Esophagus mucosa (tissue), 1 donor: ENCODE measurements at regions not wholly inside any gene's neighbourhood (a gene's known extent, or its start where the extent isn't known, plus 50 kb on each side); places are given as distances from the start of the nearest gene placed in this dataset.

Source experiments
- ATAC-seq: fragments of 200-7000 bp; cut with Tn5 transposase; one replicate; pipeline ENCODE4 v1.9.1; 2020
- donor health status: DM: yes; HTN: yes; CAD: no.

DNA sequence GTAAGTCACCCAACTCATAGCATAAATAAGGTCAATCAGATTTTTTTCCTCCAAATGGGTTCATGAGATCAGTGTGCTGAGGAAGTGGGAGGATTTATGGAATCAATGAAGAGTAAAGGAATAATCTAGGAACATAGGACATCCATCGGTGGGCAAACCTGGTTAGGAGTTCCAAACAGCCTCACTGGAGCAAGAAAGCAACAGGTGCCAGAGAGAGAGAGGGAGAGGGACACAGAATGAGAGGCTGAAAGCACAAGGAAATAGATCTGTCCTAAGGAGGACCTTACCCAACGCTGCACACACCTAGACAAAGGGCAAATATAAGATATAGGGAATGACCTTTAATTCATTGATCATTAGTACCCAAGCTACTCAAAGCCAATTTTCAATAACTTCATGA is 119.5 kb upstream of the ANKRD1 start:
- no peak for ATAC-seq

DNA sequence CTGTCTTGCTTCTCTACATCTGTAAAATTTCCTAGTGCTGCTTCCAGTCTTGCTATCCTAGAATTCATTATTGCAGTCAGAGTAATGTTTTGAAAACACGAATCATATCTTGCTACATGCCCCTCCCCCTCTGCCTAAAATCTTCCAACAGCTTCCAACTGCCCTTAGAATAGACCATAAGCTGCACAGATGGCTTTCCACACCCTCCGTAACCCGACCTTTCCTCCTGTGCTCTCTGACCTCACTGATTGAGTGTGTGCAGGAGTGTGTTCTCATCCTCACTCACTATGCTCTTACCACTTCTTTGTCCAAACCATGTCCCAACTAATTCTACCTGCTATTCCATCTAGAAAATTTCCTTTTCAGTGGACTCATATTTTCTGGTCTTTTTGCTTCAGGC is 121.2 kb upstream of the ANKRD1 start:
- no peak for ATAC-seq

DNA sequence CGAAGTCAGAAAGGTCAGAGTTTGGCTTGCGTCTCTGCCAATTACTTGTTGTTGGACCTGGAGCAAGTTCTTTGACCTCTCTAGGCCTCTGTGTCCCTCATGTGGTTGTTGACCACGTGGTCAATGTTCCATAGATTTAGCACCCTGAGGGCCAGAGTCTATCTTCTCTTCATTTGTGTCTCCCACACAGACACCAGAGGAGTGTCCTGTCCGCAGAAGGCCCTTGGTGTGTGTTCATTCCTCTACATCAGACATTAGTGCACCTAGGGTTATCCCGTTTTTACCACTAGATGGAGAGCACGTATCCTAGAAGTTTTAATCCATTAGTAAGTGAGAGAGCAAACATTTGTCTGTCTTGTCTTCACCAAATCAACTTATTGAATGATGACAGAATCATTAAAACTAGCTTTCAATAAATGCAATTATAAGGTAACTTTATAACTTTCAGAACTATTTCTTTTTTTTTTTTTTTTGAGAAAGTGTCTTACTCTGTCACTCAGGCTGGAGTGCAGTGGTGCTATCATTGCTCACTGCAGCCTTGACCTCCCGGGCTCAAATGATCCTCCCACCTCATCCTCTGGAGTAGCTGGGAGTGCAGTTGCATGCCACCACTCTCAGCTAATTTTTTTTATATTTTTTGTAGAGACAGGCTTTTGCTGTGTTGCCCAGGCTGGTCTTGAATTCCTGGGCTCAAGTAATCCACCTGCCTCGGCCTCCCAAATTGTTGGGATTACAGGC is 122.5 kb upstream of the ANKRD1 start:
- no peak for ATAC-seq

DNA sequence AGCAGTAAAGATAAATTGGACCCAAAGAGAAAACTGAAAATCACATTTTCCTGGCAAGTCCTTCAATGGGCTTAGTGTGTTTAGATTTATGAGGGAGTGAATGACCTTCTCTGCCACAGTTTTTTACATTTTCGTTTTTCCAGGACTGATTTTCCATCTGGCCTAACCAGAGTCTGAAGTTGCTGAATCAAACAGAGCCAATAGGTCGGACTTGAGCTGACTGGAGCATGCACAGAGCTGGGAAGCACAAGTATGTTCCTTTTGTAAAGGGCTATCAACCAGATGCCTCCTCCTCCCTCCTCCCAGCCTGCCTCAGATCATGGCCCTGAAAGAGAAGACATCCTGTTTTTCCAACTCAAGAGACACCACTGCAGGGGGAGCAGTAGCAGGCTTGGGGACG is 126.0 kb upstream of the ANKRD1 start:
- no peak for ATAC-seq

DNA sequence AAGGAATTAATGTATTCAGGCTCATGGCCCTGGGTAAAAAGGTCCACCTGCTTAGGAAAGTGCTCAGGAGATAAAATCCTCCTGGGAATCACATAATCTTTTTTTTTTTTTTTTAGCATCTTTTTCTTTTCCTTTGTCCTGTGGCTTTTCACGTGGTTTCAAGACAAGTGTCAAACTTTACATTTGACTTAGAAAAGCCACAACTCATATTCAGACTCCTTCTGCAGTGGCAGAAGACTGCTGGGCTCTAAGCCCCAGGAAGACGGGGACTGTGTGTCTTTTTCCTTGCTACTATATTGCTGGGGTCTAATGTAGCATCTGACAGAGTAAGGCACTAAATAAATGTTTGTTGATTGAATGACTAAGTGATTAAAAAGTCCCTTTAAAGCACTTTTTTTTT is 127.5 kb upstream of the ANKRD1 start:
- no peak for ATAC-seq

DNA sequence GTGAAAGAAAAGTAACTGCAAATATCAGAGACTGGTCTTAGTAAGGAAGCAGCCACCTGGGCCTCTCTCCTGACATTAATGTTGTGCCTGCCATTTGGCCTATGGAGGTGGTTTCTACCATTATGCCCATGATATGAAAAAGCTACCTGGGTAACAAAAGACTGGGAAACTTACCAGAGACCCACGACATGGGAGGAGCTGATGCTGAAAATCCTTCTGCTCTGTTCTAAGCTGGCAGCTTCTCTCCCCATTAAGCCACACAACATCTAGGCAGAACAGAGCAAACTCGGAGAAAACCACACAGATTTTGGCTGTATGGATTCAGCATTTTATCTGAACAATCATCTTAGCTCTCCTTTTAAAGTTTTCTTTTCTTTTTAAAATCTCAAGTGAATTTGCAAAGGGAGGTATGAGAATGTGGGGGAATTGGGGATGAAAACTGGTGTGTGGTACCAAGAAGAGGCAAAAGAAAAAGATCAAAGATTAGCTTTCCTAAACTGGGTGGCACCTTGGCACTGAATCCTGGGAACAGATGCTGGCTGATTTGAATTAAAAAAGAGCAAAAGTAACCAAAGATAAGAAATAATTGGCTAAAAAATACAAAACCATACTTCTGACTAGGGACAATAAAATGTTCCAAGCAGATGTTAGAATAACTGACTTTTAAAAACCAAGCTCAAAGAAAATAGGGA is 128.6 kb upstream of the ANKRD1 start:
- ATAC-seq, result no peak

DNA sequence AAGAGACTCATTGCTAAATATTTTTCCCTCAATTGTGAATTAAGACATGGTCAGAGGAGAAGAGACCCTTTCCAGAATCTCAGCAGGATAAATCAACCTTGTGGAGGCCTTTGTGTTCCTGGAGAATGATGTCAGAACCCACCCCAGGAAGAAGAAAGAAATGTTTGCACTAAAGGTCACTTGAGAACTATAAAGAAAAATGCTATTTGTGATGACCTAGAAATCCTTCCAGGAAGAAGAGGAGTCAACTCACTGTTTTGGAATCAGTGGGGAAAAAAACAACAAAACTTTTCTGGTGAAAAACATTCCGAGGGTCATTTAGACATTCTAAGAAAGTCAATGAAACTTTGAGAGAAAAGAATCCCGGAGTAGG is 129.1 kb upstream of the ANKRD1 start:
- no peak for ATAC-seq

DNA sequence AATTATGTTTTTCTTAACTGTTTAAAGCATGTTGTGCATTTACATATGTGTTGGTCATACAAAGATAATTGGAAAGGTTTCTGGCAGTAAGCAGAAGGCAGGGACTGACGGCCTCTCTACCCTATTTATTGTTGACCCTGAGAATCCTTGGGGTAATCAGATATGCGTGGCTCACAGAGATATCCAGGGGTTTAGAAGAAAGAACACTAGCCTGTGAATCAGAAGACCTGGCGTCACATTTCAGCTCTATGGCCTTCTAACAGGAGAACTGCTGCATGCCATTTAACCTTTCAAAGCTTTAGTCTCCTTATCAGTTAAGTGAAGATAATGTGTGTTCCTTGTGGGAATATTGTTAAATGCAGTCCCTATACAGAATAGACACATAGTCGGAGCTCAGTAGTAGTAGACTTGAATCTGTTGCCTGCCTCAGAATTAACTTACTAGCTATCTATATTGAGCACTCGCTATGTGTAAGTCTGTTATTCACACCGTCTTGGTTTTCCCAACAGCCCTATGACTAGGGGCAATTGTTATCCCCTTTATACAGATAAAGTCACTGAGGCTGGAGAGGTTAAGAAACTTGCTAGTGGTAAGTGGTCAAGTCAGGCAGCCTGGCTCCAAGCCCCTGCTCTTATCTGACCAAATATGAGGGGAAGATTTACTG is 129.6 kb upstream of the ANKRD1 start:
- ATAC-seq, result no peak

DNA sequence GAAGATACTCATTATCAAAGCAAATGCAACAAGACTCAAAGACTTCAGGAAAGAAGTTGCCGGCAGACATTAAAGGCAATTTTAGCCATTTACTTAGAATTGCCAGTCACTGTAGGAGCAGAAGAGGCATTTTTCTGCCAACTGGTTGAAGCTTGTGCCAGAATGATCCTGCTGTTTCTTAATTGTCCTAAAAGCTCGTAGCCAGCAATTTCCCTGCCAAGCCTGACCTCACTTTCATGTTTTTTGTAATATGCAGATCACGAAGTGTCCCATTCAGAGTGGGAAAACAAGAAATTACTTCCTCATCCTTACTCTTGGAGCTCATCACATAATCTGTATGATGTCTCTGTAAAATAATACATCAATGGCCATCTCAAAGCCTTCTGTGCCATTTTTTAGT is 130.9 kb upstream of the ANKRD1 start:
- ATAC-seq, result no peak

DNA sequence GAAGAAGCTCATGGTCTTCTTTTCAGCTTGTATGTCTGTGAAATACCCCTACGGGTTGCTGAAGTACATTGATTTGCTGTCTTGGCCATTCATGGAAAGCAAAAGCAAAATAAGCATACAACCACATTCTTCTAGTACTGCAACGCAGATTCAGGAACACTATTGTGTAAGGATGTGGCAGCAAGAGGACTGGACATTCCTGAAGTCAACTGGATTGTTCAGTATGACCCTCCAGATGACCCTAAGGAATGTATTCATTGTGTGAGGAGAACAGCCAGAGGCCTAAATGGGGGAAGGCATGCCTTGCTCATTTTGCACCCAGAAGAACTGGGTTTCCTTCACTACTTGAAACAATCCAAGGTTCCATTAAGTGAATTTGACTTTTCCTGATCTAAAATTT is 133.4 kb upstream of the ANKRD1 start:
- no peak for ATAC-seq

DNA sequence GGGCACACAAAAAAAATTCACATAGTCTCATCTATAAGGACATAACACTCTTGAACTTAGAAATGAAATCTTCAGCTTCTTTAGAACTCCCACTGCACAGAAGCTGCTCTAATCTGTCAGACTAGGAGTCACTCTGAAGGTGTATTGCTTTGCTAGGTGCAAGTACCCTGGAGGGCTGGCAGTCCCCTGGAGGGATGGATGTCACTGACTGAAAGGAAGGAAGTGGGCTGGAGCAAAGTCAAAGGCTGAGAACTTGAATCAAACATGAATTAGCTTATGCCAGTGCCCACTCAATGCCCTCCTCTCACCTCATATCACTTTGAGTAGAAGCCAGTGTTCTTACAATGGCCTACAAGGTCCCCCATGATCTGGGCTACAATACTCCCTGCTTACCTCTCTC is 140.3 kb upstream of the ANKRD1 start:
- ATAC-seq, result no peak

DNA sequence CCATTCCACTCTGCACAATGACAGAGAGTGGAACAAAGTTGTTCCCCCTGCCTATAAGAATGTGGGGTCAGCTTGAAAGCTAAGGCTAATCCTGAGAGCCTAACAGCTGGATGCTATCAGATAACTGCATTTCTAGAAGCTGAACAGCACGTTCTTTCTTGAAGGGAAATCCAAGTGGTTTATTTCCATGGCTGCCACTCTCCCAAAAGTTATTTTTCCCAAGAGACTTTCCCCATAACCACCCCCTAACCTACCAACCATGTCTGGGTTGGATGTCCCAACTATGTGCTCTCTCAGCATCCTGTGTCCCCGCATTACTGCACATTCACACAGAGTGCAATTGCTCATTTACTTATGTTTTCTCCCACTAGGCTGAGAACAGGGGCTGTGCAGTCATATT is 140.7 kb upstream of the ANKRD1 start:
- no peak for ATAC-seq

DNA sequence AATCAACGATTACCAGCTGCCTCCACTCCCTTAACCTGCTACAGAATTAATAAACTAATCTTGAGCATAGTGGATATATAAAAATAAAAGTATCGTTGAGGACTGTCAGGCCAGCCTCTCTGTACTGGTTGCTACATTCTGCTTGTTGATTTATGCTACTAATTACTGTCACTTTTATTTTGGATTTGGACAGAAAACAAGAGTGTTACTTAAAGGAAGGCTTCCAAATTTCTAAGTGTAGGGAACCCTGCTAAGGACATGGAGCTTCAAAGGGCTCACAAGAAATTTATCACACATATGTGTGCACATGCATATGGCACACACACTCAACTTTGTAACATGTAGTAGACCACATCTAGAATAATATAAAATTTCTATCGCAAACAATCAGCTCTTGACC is 141.2 kb upstream of the ANKRD1 start:
- no peak for ATAC-seq

DNA sequence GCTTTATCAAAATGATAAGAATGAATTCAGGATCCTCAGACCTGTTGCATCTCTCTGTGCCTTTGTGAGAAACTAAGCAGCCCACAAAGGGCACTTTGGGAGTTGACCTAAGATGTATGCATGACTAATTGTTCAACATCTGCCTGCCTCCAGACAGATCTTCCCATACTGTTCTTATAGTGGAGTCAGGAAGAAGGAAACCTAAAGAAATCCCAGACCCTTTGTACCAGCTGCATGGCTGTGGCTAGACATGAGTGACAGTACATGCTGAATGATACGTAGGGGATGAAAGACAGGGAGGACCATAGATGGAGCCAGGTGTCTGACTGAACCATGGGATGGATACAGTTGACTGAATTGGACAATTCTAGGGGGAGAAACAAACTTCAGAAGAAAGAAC is 148.7 kb upstream of the PCGF5 start:
- ATAC-seq, result no peak

DNA sequence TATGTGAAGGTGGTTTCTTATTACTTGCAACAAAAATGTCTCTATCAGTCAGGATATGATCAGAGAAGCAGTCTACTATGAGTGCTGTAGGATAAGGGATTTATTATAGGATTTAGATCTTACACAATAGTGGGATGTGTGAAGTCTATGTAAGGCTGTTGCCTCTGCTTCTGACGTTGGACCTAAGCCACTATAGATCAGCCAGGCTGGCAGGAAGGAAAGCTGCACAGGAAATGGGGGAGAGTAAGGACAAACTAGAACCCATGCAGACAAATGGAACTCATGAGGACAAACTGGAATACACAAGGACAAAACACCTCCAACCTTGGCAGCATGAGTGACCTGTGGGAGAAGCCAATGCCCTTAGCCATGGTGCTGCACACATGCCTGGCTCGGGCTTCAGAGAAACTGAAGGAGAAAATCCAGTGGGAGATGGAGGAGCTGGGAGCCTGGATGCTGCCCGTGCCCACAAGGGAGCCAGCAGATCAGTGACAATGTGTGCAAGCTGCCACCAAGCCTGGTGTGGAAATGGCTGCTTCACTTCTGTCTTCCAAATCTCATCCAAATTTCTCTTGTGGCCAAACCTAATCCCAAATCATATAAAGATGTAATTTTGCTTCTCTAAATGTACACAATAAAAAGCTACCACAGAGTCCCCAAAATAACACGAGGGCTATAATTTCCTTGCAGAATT is 147.0 kb upstream of the PCGF5 start:
- no peak for ATAC-seq

DNA sequence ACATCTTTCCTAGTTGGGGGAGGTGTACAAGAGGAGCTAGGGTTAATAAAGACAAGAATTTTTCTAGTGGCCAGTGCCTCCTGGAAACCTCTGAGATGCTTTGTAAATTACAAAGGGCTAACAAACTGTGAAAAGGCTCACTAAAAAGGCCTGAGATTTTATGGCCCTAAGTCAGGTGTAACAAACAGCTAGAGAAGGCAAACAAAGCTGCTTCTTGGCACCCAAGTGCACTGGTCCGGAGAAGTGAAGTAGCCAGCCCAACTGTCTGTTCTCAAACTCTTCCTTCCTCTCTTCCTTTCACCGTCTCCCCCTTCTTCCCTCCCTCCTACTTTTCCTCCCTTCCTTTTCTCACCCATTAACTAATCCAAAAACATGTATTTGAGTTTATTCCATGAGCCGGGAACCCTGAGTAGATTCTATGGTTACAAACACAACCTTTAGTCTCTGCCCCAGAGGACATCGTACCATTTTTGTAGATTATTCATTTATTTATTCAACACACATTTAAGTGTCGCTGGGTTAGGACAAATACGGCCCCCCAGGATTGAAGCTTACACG is 143.4 kb upstream of the PCGF5 start:
- no peak for ATAC-seq

DNA sequence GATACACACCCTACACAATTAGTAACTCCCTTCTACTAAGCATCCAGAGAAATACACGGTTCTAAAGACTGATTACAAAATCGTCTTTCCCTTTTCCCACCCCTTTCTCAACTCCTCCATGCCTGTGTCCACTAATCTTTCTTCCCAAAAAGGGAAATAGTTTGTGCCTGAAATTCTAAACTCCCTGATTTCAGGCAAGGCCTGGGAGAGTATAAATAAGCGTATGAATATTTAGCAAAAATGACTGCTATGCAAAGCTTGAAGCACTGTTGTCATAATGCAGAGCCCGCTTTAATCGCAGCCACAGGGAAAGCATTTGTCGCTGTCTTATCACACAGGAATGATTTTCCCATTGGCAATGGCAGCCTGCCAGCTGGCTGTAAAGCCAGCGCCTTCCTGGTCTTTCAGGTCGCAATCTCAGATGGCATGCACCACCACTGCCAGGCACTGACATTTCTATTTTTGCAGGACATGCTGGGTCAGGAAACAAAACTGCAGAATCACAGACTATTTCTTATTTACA is 142.9 kb upstream of the PCGF5 start:
- ATAC-seq, result no peak

DNA sequence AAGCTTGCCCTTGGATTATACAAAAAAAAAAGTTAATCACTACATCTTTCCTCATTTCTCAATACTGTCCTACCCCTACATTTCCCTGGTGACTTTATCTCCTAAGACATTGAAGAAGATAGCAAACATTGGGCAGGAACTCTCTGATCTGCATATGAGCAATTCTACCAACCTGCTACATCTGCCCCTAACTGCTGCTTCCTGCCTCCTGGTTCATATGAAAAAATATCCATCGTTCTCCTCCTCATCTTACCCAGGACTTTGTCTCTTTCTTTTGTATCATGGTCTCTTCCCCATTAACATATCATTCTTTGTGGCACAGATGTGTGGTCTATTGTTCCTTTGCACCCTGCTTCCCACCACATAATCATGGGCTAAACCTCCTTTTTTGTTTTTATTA is 139.7 kb upstream of the PCGF5 start:
- ATAC-seq, result no peak

DNA sequence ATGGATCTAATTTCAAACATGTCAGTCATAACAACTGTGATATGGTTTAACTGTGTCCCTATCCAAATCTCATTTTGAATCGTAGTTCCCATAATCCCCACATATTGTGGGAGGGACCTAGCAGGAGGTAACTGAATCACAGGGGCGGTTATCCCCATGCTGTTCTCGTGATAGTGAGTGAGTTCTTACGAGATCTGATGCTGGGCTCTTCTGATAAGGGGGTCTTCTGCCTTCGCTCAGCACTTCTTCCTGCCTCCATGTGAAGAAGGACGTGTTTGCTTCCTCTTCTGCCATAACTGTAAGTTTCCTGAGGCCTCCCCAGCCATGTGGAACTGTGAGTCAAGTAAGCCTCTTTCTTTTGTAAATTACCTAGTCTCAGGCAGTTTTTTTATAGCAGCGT is 138.0 kb upstream of the PCGF5 start:
- ATAC-seq, result no peak

DNA sequence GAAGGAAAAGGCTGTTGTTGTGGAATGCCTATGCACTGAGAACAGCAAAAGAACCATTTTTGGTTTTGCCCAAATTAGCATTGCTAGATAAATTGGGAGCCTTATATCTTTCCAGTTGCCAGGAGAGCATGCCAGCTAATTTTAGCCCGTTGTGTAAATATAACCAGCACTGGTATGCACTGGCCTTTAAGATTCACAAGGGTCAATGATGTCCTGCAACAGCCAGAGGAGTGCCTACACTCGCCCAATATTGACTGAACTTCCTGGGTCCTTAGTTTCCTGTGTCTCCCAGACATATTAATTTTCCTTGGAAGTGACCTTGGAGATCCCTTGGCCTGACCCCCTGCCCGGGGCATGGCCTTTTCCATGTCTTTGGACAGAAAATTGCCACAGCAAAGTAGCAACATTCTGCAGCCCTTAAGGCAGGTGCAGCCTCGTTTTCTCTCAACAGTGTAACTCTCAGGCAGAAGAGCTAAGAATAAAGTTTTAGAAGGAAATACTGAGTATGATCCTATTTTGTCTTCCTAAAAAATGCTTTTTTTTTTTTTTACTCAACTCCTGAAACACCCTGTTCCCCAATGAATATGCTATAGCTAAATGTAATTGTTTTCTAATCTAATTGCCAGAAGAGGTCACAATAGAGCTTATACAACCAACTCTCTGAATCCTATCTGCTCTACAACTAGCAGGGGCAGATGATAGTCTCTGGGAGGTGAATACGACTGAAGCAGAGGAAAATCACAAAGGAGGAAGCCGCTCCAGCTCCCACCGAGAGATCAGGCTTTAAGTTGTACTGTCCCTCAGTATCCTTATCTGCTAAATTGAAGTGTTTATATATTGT is 131.9 kb upstream of the PCGF5 start:
- ATAC-seq, result no peak

DNA sequence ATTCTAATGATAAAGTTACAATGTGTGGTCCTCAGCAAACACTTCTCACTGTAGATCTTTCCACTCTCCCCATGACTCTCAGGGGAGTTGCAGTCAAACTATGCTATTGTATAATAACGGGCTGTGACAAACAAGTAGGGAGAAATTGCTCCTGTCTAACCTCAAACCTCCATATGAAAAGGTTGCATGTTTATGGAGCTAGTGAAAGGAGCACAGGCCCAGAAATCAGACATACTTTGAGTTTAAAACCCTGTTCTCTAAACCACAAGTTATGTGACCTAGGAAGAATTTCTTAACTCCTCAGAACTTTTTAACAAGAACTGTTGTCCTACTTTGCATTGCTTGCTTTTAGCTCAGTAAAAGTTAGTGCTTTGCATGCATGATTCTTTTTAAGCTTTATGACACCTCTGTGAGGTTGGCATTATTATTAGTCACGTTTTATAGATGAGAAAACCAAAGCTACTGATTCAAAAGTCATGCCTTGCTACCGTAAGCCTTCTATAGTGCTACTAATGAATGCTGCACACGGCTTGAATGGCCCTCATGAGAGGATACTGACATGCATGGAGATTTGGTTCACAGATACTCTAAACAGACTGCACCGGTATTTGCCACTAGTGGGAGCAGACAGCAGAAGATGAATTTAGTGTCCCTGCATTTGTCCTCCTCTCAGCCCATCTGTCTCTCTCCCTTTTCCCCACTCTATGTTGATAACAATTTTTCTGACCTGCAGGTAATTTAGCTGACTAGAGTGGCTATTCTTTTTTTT is 129.5 kb upstream of the PCGF5 start:
- no peak for ATAC-seq
